Neuronal stem cell (in vitro differentiated cells): ENCODE measurements at regions not wholly inside any gene's neighbourhood (a gene's known extent, or its start where the extent isn't known, plus 50 kb on each side); places are given as distances from the start of the nearest gene placed in this dataset.

Source experiments
- DNase-seq: peaks from one replicate; pipeline ENCODE4 v3.0.0-alpha.2; 2013; ENCODE audit warnings: low spot score
- H2AFZ ChIP-seq: one replicate; pipeline ENCODE4 v1.6.1; 2013; ENCODE audit warnings: mild to moderate bottlenecking, low read length, inconsistent platforms
- H2AK5ac ChIP-seq: 2 replicates; pipeline ENCODE4 v1.6.1; 2013; ENCODE audit warnings: low read depth, mild to moderate bottlenecking, inconsistent platforms, low read length, moderate library complexity, mixed read lengths
- H2BK120ac ChIP-seq: 2 replicates; pipeline ENCODE4 v1.6.1; 2013; ENCODE audit warnings: low read depth, mild to moderate bottlenecking, inconsistent platforms, low read length, moderate library complexity, mixed read lengths
- H2BK12ac ChIP-seq: one replicate; pipeline ENCODE4 v1.6.1; 2013; ENCODE audit warnings: low read length, inconsistent platforms
- H2BK15ac ChIP-seq: 2 replicates; pipeline ENCODE4 v1.6.1; 2013; ENCODE audit warnings: mild to moderate bottlenecking, low read length, inconsistent platforms, mixed read lengths
- H2BK5ac ChIP-seq: one replicate; pipeline ENCODE4 v1.6.1; 2013; ENCODE audit warnings: inconsistent platforms, mild to moderate bottlenecking, low read length, moderate library complexity
- H3K14ac ChIP-seq: one replicate; pipeline ENCODE4 v1.6.1; 2013; ENCODE audit warnings: low read length, inconsistent platforms
- H3K18ac ChIP-seq: 2 replicates; pipeline ENCODE4 v1.6.1; 2013; ENCODE audit warnings: low read length, inconsistent platforms
- H3K23ac ChIP-seq: 2 replicates; pipeline ENCODE4 v1.6.1; 2013; ENCODE audit warnings: low read depth, mild to moderate bottlenecking, mixed read lengths, low read length, inconsistent platforms; ENCODE audit not compliant: poor library complexity
- H3K27ac ChIP-seq: replicated peaks from 3 replicates; pipeline ENCODE4 v1.5.1; 2013; ENCODE audit warnings: low read length, inconsistent platforms
- H3K27me3 ChIP-seq, 3 experiments: 2 replicates each; pipeline ENCODE4 v1.6.1; 2013; ENCODE audit warnings: low read length in 3 of 3, mild to moderate bottlenecking in 2 of 3, inconsistent platforms in 1 of 3, low read depth in 1 of 3, mixed read lengths in 1 of 3, moderate library complexity in 1 of 3; ENCODE audit not compliant: control insufficient read depth in 3 of 3, insufficient read depth in 3 of 3
- H3K36me3 ChIP-seq, 2 donors: replicated peaks in 1 of 2; 2 replicates each; pipeline ENCODE4 v1.6.1; 2013; ENCODE audit warnings: low read length in 2 of 2; ENCODE audit not compliant: control insufficient read depth in 2 of 2, insufficient read depth in 2 of 2
- H3K4ac ChIP-seq: 2 replicates; pipeline ENCODE4 v1.6.1; 2013; ENCODE audit warnings: inconsistent platforms, mild to moderate bottlenecking, low read length, moderate library complexity
- H3K4me1 ChIP-seq, 2 donors: 1 replicate in 1 of 2; 2 replicates in 1 of 2; pipeline ENCODE4 v1.6.1; 2013; ENCODE audit warnings: low read length in 2 of 2, low read depth in 1 of 2; ENCODE audit not compliant: control insufficient read depth in 2 of 2, insufficient read depth in 1 of 2
- H3K4me2 ChIP-seq: one replicate; pipeline ENCODE4 v1.6.1; 2013; ENCODE audit warnings: mild to moderate bottlenecking, low read length, inconsistent platforms; ENCODE audit not compliant: insufficient read depth, poor library complexity, severe bottlenecking
- H3K4me3 ChIP-seq, 2 donors: 2 replicates each; pipeline ENCODE4 v1.5.1; 2013; ENCODE audit warnings: low read length in 2 of 2, mild to moderate bottlenecking in 2 of 2, inconsistent platforms in 1 of 2, moderate library complexity in 1 of 2
- H3K79me1 ChIP-seq: one replicate; pipeline ENCODE4 v1.6.1; 2013; ENCODE audit warnings: low read depth, mild to moderate bottlenecking, inconsistent platforms, low read length, moderate library complexity
- H3K9ac ChIP-seq: one replicate; pipeline ENCODE4 v1.6.1; 2013; ENCODE audit warnings: mild to moderate bottlenecking, low read depth, low read length, inconsistent platforms; ENCODE audit not compliant: poor library complexity
- H3K9me3 ChIP-seq, 2 donors: replicated peaks in 1 of 2; 2 replicates each; pipeline versions ENCODE3 to v1.6.1; 2013; ENCODE audit warnings: low read length in 2 of 2, mild to moderate bottlenecking in 2 of 2, inconsistent platforms in 1 of 2, low read depth in 1 of 2, mixed read lengths in 1 of 2, moderate library complexity in 1 of 2; ENCODE audit not compliant: control insufficient read depth in 2 of 2, insufficient read depth in 1 of 2
- H4K8ac ChIP-seq: one replicate; pipeline ENCODE4 v1.6.1; 2013; ENCODE audit warnings: low read depth, mild to moderate bottlenecking, inconsistent platforms, low read length, moderate library complexity
- H4K91ac ChIP-seq: one replicate; pipeline ENCODE4 v1.6.1; 2013; ENCODE audit warnings: low read length, low read depth, mild to moderate bottlenecking, inconsistent platforms; ENCODE audit not compliant: poor library complexity
- WGBS, 2 donors: extraction: QIAGEN DNeasy Blood & Tissue Kit; methylation state at CpG; one replicate each; pipeline ENCODE4 v1.1.7; 2013; ENCODE audit warnings: missing lambda C conversion rate in 2 of 2, mixed read lengths in 1 of 2; ENCODE audit not compliant: insufficient read length in 2 of 2, insufficient replicate concordance in 1 of 2; ENCODE audit errors: extremely low coverage in 2 of 2; 5-methylcytosine and 5-hydroxymethylcytosine counted together

DNA sequence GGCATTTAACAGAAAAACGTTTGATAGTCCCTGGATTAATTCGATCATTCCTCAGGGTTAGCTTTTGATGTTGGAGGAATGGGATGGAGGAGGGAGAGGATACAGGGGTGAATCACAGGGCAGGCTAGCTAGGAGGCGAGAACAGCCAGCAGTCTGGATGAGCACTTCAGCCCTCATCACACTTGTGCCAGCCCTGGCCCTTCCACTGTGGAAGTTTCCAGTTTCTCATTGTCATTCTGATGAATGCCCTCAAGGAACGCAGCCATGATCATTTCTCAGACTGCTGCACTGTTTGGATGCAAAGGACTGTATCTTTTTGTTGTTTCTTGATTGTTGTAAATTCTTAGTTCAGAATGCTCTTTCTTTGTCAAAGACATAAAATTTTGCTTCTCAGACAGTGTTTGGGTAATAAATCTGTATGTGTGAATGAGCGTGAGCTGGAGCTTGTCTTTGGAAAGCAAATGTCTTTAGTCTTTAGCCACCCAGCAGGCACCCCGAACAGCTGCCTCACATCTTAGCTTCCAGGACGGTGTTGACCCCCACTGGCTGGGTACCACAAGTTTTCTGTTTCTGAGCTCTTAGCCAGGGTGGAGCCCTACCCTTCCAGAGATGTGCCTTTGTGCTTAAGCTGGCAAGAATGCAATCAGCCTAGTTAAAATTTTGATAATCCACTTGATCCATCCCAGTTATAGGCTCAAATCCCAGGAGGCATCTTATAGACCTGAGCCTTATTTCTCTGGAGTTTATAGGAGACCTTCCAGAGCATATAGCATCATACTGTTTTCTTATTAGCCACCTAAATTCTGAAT lies 121.1 kb downstream of the PDCD6IP start:
- H2BK120ac ChIP-seq: no peak overlapping the region

DNA sequence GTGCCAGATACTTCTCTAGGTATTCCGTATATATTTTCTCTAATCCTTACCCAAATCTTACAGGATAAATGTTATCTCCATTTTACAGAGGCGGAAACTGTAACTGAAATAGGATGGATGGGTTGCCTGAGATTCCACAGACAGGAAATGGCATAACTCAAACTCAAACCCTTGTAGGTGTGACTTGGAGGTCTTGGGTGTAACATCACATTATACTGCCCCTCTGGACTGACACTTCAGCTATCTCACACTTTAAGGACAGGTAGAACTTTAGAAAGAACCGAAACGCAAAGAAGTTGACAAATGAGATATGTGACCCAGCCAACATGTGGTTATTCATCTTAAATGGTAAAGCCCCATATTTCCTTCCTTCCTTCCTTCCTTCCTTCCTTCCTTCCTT lies 122.1 kb downstream of the PDCD6IP start:
- Histone ChIP-seq H3K18ac (no peak overlapping the region), H2BK120ac (no peak overlapping the region), H2AFZ (no peak overlapping the region), H3K27ac (no peak overlapping the region), H3K4me2 (no peak overlapping the region), H3K23ac (no peak overlapping the region), H2BK12ac (no peak overlapping the region), H3K27me3 (no peaks in the 10 kb centered on the region), H3K79me1 (no peaks in the 10 kb centered on the region), H4K8ac (no peak overlapping the region), H2AK5ac (no peak overlapping the region), H3K9ac (no peak overlapping the region), H3K4me3 (no peak overlapping the region), H2BK15ac (no peak overlapping the region), H3K4ac (no peak overlapping the region), H3K9me3 (no peaks in the 10 kb centered on the region), H3K14ac (no peak overlapping the region), H3K36me3 (no peaks in the 10 kb centered on the region), H2BK5ac (no peak overlapping the region), H3K4me1 (peaks cover 0 to 7% of the 10 kb centered on the region in 2 donors), H4K91ac (no peak overlapping the region)
- no CpG with 5 or more reads among the region's 4 CpGs for WGBS, 2 donors
- no peak for DNase-seq

More for the DNA sequence above, 121.1 kb downstream of the PDCD6IP start:
- H2AK5ac ChIP-seq: no peak overlapping the region
- H3K36me3 ChIP-seq: no peaks in the 10 kb centered on the region
- WGBS, 2 donors: no CpG with 5 or more reads among the region's 7 CpGs
- H3K18ac ChIP-seq: no peak overlapping the region
- no peak for DNase-seq
- H3K27me3 ChIP-seq: no peaks in the 10 kb centered on the region
- H3K4me1 ChIP-seq: peaks cover 0 to 15% of the 10 kb centered on the region in 2 donors
- H3K27ac ChIP-seq: no peak overlapping the region
- H2BK15ac ChIP-seq: no peak overlapping the region
- no peak overlapping the region for H2AFZ ChIP-seq
- no peak overlapping the region for H3K4me3 ChIP-seq
- H4K8ac ChIP-seq: no peak overlapping the region
- H2BK5ac ChIP-seq: no peak overlapping the region
- no peaks in the 10 kb centered on the region for H3K9me3 ChIP-seq
- H3K79me1 ChIP-seq: no peaks in the 10 kb centered on the region
- H3K4ac ChIP-seq: no peak overlapping the region
- H3K4me2 ChIP-seq: no peak overlapping the region
- no peak overlapping the region for H3K14ac ChIP-seq
- no peak overlapping the region for H3K9ac ChIP-seq
- no peak overlapping the region for H2BK12ac ChIP-seq
- no peak overlapping the region for H3K23ac ChIP-seq
- H4K91ac ChIP-seq: no peak overlapping the region

DNA sequence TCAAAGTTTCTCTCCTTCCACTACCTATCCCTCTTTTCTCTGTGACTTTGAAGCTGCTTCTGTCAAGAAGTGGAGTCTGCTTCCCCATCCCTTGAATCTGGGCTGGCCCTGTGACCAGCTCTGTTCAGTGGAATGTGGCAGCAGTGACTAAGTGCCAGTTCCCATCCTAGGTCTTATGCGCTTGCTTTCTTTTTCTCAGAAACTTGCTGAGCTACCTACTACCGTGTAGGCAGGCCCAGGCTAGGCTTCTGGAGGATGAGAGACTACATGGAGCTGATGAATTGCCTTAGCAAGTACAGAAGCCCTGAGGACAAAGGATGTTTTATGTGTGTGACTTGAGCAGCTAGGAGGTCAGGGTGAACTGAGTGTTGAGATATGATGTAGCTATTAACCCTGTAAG lies 123.2 kb downstream of the PDCD6IP start:
- no CpG with 5 or more reads among the region's 2 CpGs for WGBS, 2 donors
- no peaks in the 10 kb centered on the region for H3K79me1 ChIP-seq
- H3K4ac ChIP-seq: no peak overlapping the region
- no peak overlapping the region for H2BK120ac ChIP-seq
- no peak overlapping the region for H4K8ac ChIP-seq
- no peak overlapping the region for H3K4me3 ChIP-seq
- H2BK15ac ChIP-seq: no peak overlapping the region
- H2BK12ac ChIP-seq: no peak overlapping the region
- H3K36me3 ChIP-seq: no peaks in the 10 kb centered on the region
- no peak overlapping the region for H2AK5ac ChIP-seq
- no peak overlapping the region for H2BK5ac ChIP-seq
- H3K23ac ChIP-seq: no peak overlapping the region
- no peak overlapping the region for H3K18ac ChIP-seq
- no peak overlapping the region for H3K14ac ChIP-seq
- H2AFZ ChIP-seq: no peak overlapping the region
- H3K27me3 ChIP-seq: no peaks in the 10 kb centered on the region
- no peaks in the 10 kb centered on the region for H3K4me1 ChIP-seq
- no peak for DNase-seq
- H4K91ac ChIP-seq: no peak overlapping the region
- no peaks in the 10 kb centered on the region for H3K9me3 ChIP-seq
- H3K4me2 ChIP-seq: no peak overlapping the region
- no peak overlapping the region for H3K27ac ChIP-seq
- H3K9ac ChIP-seq: no peak overlapping the region

DNA sequence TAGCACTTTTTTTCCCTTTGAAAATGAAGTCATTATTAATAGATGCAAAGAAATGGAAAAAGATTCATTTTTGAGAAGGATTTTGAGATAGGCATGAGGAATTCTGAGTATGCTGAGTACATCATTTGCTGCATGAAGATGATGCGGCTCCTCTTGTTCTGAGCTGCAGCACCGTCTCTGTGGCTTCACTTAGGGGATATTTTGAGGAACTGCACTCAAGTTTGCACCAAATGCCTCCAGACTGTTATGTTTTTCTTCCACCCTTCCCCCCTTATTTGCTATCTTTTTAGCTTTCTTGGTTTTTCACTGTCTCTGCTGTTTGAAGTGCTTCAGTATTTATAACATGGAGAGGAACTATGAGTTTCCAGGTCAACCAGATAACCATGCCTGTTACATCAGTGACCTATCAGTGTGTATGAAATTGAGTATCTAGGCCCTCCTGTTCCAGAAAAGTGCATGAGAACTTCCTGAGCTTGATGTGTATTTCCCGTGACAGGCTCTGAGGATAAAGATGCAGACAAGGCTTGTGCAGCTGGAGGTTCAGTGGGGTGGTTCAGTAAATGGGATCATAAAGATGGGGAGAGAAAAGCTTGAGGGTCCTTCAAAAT lies 128.7 kb downstream of the PDCD6IP start:
- Histone ChIP-seq H2BK12ac (no peak overlapping the region), H2AK5ac (no peak overlapping the region), H3K4me1 (no peaks in the 10 kb centered on the region), H3K23ac (no peak overlapping the region), H3K4me3 (no peak overlapping the region), H3K79me1 (no peaks in the 10 kb centered on the region), H3K27ac (no peak overlapping the region), H3K4me2 (no peak overlapping the region), H3K9ac (no peak overlapping the region), H3K14ac (no peak overlapping the region), H3K4ac (no peak overlapping the region), H2BK120ac (no peak overlapping the region), H4K8ac (no peak overlapping the region), H3K9me3 (no peaks in the 10 kb centered on the region), H2BK5ac (no peak overlapping the region), H2BK15ac (no peak overlapping the region), H2AFZ (no peak overlapping the region), H3K36me3 (no peaks in the 10 kb centered on the region), H3K18ac (no peak overlapping the region), H3K27me3 (peaks cover 0 to 2% (median 0%) of the 10 kb centered on the region in 3 experiments), H4K91ac (no peak overlapping the region)
- DNase-seq: no peak
- no CpG with 5 or more reads among the region's 3 CpGs for WGBS, 2 donors
